HG03571 (cell line): ENCODE measurements at regions not wholly inside any gene's neighbourhood (a gene's known extent, or its start where the extent isn't known, plus 50 kb on each side); places are given as distances from the start of the nearest gene placed in this dataset.
"Not testable (repeated sequence)": the region's sequence is repeated elsewhere in the genome, so short reads cannot be mapped to it uniquely, and the experiment has no call there.

Experiments
- ATAC-seq: cut with Tn5 transposase; IDR thresholded peaks from one replicate; pipeline ENCODE4 v1.9.1; 2021; ENCODE audit not compliant: unreplicated experiment

- no peak for ATAC-seq
Observed at GRCh38 chr7:46079421-46079820, 158.3 kb upstream of the IGFBP3 start.

GRCh38 chr7:46076527-46076926 lies 155.5 kb upstream of the IGFBP3 start:
- no peak for ATAC-seq

- no peak for ATAC-seq
Observed at GRCh38 chr7:46072722-46073121, 151.7 kb upstream of the IGFBP3 start.

GRCh38 chr7:46071601-46072000 lies 150.5 kb upstream of the IGFBP3 start:
- no peak for ATAC-seq

GRCh38 chr7:46071076-46071475 lies 150.0 kb upstream of the IGFBP3 start:
- ATAC-seq: no peak

- ATAC-seq: no peak
Observed at GRCh38 chr7:46068159-46068558, 147.1 kb upstream of the IGFBP3 start.

- ATAC-seq: no peak
Observed at GRCh38 chr7:46059308-46060020, 138.4 kb upstream of the IGFBP3 start.

- no peak for ATAC-seq
Observed at GRCh38 chr7:46058086-46058823, 137.2 kb upstream of the IGFBP3 start.

GRCh38 chr7:46054915-46055314 lies 133.8 kb upstream of the IGFBP3 start:
- ATAC-seq: no peak

GRCh38 chr7:46054272-46054671 lies 133.2 kb upstream of the IGFBP3 start:
- ATAC-seq: no peak

GRCh38 chr7:46047581-46047980 lies 126.5 kb upstream of the IGFBP3 start:
- no peak for ATAC-seq

- not testable (repeated sequence) for ATAC-seq
Observed at GRCh38 chr7:46043338-46043737, 122.3 kb upstream of the IGFBP3 start.

- not testable (repeated sequence) for ATAC-seq
Observed at GRCh38 chr7:46039813-46040212, 118.7 kb upstream of the IGFBP3 start.

- ATAC-seq: no peak
Observed at GRCh38 chr7:46035166-46035565, 114.1 kb upstream of the IGFBP3 start.

- no peak for ATAC-seq
Observed at GRCh38 chr7:46034056-46034768, 113.1 kb upstream of the IGFBP3 start.

- ATAC-seq: no peak
Observed at GRCh38 chr7:46033592-46033991, 112.5 kb upstream of the IGFBP3 start.

- no peak for ATAC-seq
Observed at GRCh38 chr7:46032942-46033341, 111.9 kb upstream of the IGFBP3 start.

GRCh38 chr7:46032353-46032752 lies 111.3 kb upstream of the IGFBP3 start:
- ATAC-seq: no peak

GRCh38 chr7:46029111-46029704 lies 108.1 kb upstream of the IGFBP3 start:
- no peak for ATAC-seq

GRCh38 chr7:46028246-46028645 lies 107.2 kb upstream of the IGFBP3 start:
- ATAC-seq: no peak

- ATAC-seq: no peak
Observed at GRCh38 chr7:46026741-46027140, 105.7 kb upstream of the IGFBP3 start.
